ENCODE measurements at regions not wholly inside any gene's neighbourhood (a gene's known extent, or its start where the extent isn't known, plus 50 kb on each side); places are given as distances from the start of the nearest gene placed in this dataset.
A peak's percentile ranks its signal among the peaks of the same experiment; 100 is the strongest.

DNA sequence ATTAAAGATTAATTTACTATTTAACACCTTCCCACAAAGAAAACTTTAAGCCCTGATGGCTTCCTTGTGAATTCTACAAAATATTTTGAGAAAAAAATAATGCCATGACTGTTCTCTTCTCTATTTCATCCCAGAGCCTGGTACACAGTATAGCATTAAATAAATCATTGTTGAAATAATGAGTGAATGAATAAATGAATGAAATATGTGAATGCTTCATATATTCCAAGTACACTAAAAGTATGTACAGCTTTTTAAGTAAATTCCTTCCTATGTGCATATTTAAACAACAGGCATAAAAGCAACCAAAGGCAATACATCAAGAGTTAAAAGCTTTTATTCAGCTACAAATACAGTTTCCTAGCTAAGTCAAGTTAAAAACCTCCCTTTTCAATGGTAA lies 144.9 kb upstream of the CCDC196 start:
- Histone ChIP-seq H3K36me3 (ENCODE audit: control insufficient read depth, insufficient read depth, low read length) (no peaks in the 10 kb centered on the region), H3K4me3 (ENCODE audit: low read length) (no peak overlapping the region), H3K9ac (ENCODE audit: extremely low read depth, low read length, poor library complexity, severe bottlenecking) (no peak overlapping the region), H3K27ac (ENCODE audit: low read depth, low read length) (no peak overlapping the region), H3K4me1 (ENCODE audit: control insufficient read depth, insufficient read depth, low read length) (peaks cover 5% of the 10 kb centered on the region), H3K9me3 (ENCODE audit: control insufficient read depth, low read length) (peaks cover 10% of the 10 kb centered on the region), H3K27me3 (ENCODE audit: control insufficient read depth, insufficient read depth, low read length, poor library complexity, severe bottlenecking) (no peaks in the 10 kb centered on the region)
- no peak overlapping the region for H3K4me3 Mint-ChIP-seq
- H3K36me3 Mint-ChIP-seq (ENCODE audit: low read depth): no peaks in the 10 kb centered on the region
- TF ChIP-seq CTCF (conservative IDR thresholded peaks at IDR 0.05): no peak
- H3K9me3 Mint-ChIP-seq: peaks cover 7% of the 10 kb centered on the region
- DNase-seq: no peak
- H3K27ac Mint-ChIP-seq: no peak overlapping the region
- no peaks in the 10 kb centered on the region for H3K27me3 Mint-ChIP-seq (ENCODE audit: insufficient read depth)
- peaks cover 9% of the 10 kb centered on the region for H3K4me1 Mint-ChIP-seq

- peaks cover 5% of the 10 kb centered on the region for H3K4me1 ChIP-seq (ENCODE audit: control insufficient read depth, insufficient read depth, low read length)
- 40% methylated on average over 1 of the region's 2 CpGs; no CpG with 5 or more reads in 1 of the 2 experiments for WGBS, 2 experiments (ENCODE audit: insufficient coverage in 1 of 2, insufficient read length in 1 of 2)
- peak overlapping the region; percentile 73 for H3K4me3 ChIP-seq (ENCODE audit: low read length)
- peaks cover 41% of the 10 kb centered on the region for H3K9me3 ChIP-seq (ENCODE audit: control insufficient read depth, low read length)
- H3K36me3 Mint-ChIP-seq (ENCODE audit: low read depth): no peaks in the 10 kb centered on the region
- H3K27me3 ChIP-seq (ENCODE audit: control insufficient read depth, insufficient read depth, low read length, poor library complexity, severe bottlenecking): no peaks in the 10 kb centered on the region
- DNase-seq: peak; percentile 60
- H3K4me1 Mint-ChIP-seq: peaks cover 18% of the 10 kb centered on the region
- H3K27ac ChIP-seq (ENCODE audit: low read depth, low read length): no peak overlapping the region
- H3K9ac ChIP-seq (ENCODE audit: extremely low read depth, low read length, poor library complexity, severe bottlenecking): no peak overlapping the region
- peak overlapping the region; percentile 22 for H3K27ac Mint-ChIP-seq
- no peak for TF ChIP-seq CTCF (conservative IDR thresholded peaks at IDR 0.05)
- no peaks in the 10 kb centered on the region for H3K36me3 ChIP-seq (ENCODE audit: control insufficient read depth, insufficient read depth, low read length)
- H3K9me3 Mint-ChIP-seq: peaks cover 25% of the 10 kb centered on the region
- H3K4me3 Mint-ChIP-seq: no peak overlapping the region
- H3K27me3 Mint-ChIP-seq (ENCODE audit: insufficient read depth): no peaks in the 10 kb centered on the region
These were observed 140.2 kb upstream of the CCDC196 start for GRCh38 chr14:66345986-66346385.

GRCh38 chr14:66351310-66351709 lies 134.9 kb upstream of the CCDC196 start:
- Histone ChIP-seq H3K9ac (ENCODE audit: extremely low read depth, low read length, poor library complexity, severe bottlenecking) (no peak overlapping the region), H3K36me3 (ENCODE audit: control insufficient read depth, insufficient read depth, low read length) (no peaks in the 10 kb centered on the region), H3K27me3 (ENCODE audit: control insufficient read depth, insufficient read depth, low read length, poor library complexity, severe bottlenecking) (no peaks in the 10 kb centered on the region), H3K4me3 (ENCODE audit: low read length) (no peak overlapping the region), H3K9me3 (ENCODE audit: control insufficient read depth, low read length) (peaks cover 52% of the 10 kb centered on the region), H3K27ac (ENCODE audit: low read depth, low read length) (no peak overlapping the region), H3K4me1 (ENCODE audit: control insufficient read depth, insufficient read depth, low read length) (peaks cover 10% of the 10 kb centered on the region)
- H3K27ac Mint-ChIP-seq: no peak overlapping the region
- no peak for TF ChIP-seq CTCF (conservative IDR thresholded peaks at IDR 0.05)
- H3K4me1 Mint-ChIP-seq: peaks cover 18% of the 10 kb centered on the region
- H3K9me3 Mint-ChIP-seq: peaks cover 31% of the 10 kb centered on the region
- H3K36me3 Mint-ChIP-seq (ENCODE audit: low read depth): no peaks in the 10 kb centered on the region
- DNase-seq: no peak
- no CpG with 5 or more reads among the region's 1 CpG for WGBS, 2 experiments (ENCODE audit: insufficient coverage in 1 of 2, insufficient read length in 1 of 2)
- H3K4me3 Mint-ChIP-seq: no peak overlapping the region
- H3K27me3 Mint-ChIP-seq (ENCODE audit: insufficient read depth): no peaks in the 10 kb centered on the region

All from endodermal cell (in vitro differentiated cells).